Peyer's patch (tissue), 4 donors: ENCODE measurements at regions not wholly inside any gene's neighbourhood (a gene's known extent, or its start where the extent isn't known, plus 50 kb on each side); places are given as distances from the start of the nearest gene placed in this dataset.

Experiments used
- DNase-seq, 3 donors: peaks; one replicate each; pipeline ENCODE4 v3.0.0-alpha.2; 2017 to 2019
- H3K27ac ChIP-seq, 4 donors: fragments of 200-600 bp; sonication (generic); one replicate each; pipeline ENCODE4 v1.5.1; 2016 to 2019
- H3K27me3 ChIP-seq, 2 donors: fragments of 200-600 bp; sonication (generic); one replicate each; pipeline ENCODE4 v1.5.1; 2019
- H3K36me3 ChIP-seq, 3 donors: fragments of 200-600 bp; sonication (generic); one replicate each; pipeline ENCODE4 v1.5.1; 2016 to 2019
- H3K4me1 ChIP-seq, 4 donors: fragments of 200-600 bp; sonication (generic); one replicate each; pipeline ENCODE4 v1.5.1; 2016 to 2019
- H3K4me3 ChIP-seq, 4 donors: fragments of 200-600 bp; sonication (generic); 1 replicate in 3 of 4; 2 replicates in 1 of 4; pipeline ENCODE4 v1.5.1; 2016 to 2019; ENCODE audit warnings: mild to moderate bottlenecking in 1 of 4
- H3K9me3 ChIP-seq, 4 donors: fragments of 200-600 bp; sonication (generic); one replicate each; pipeline ENCODE4 v1.5.1; 2016 to 2019; ENCODE audit warnings: mild to moderate bottlenecking in 1 of 4
- POLR2A ChIP-seq, 2 donors: fragments of 450-650 bp; IDR thresholded peaks; one replicate each; pipeline ENCODE4 v1.5.1; 2017; ENCODE audit warnings: antibody characterized with exemption in 2 of 2, mild to moderate bottlenecking in 2 of 2, moderate library complexity in 2 of 2
- TF ChIP-seq, protein P1 (sequence below), 6 experiments: fragments of 450-650 bp in 4 of 6; fragments of 200-600 bp in 2 of 6; sonication (generic) in 1 of 6; IDR thresholded peaks; one replicate each; pipeline ENCODE4 v1.5.1; 2017 to 2019; ENCODE audit warnings: antibody characterized with exemption in 6 of 6, mild to moderate bottlenecking in 3 of 6, moderate library complexity in 1 of 6

DNA sequence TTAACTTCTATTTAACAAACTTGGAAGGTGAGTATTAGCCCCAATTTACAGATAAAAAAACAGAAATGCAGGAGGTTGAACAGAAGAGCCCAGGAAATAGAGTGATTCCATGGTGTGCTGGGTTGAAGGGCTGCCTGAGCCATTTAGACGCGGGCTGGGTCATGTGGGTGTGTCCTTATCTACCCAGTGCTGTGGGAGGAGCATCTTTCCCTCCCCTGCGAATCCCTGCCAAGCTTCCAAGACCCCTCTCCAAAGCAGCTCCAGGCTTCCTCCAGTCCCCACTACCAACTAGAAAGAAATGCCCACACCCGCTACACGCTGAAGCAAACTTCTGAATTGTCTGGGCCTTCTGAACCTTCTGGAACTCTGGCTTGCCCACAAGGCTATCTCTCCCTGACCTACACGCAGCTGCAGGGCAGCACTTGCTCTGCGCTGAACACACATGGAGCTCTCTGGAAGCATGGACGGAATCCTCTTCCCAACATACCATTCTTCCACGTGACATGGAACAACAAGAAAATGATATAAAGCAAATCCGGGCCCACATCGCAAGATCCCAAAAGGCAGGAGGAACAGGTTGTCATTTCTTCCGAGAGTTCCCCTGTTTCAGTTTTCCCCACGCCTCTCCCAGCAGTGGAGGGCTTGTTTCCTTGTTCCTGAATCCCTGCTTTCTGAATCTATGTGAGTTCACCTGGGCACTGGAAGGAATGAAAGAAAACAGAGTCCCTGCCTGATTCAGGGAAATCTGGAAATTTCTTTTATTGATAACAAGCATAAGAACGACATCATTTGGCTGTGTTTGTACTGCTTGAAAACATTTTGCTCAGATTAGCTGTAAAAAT, 562.7 kb upstream of the ID2 start:
- Histone ChIP-seq H3K4me1 (peaks cover 0 to 8% (median 0%) of the 10 kb centered on the region in 4 donors), H3K27me3 (no peaks in the 10 kb centered on the region), H3K36me3 (no peaks in the 10 kb centered on the region), H3K9me3 (no peaks in the 10 kb centered on the region), H3K4me3 (no peak overlapping the region), H3K27ac (peak overlapping the region in 2 of 4 donors; percentile 14 to 69)
- TF ChIP-seq, protein P1, sequence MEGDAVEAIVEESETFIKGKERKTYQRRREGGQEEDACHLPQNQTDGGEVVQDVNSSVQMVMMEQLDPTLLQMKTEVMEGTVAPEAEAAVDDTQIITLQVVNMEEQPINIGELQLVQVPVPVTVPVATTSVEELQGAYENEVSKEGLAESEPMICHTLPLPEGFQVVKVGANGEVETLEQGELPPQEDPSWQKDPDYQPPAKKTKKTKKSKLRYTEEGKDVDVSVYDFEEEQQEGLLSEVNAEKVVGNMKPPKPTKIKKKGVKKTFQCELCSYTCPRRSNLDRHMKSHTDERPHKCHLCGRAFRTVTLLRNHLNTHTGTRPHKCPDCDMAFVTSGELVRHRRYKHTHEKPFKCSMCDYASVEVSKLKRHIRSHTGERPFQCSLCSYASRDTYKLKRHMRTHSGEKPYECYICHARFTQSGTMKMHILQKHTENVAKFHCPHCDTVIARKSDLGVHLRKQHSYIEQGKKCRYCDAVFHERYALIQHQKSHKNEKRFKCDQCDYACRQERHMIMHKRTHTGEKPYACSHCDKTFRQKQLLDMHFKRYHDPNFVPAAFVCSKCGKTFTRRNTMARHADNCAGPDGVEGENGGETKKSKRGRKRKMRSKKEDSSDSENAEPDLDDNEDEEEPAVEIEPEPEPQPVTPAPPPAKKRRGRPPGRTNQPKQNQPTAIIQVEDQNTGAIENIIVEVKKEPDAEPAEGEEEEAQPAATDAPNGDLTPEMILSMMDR (IDR thresholded peaks at IDR 0.05), result no peak
- TF ChIP-seq POLR2A (IDR thresholded peaks at IDR 0.05), result no peak
- DNase-seq, result no peak

DNA sequence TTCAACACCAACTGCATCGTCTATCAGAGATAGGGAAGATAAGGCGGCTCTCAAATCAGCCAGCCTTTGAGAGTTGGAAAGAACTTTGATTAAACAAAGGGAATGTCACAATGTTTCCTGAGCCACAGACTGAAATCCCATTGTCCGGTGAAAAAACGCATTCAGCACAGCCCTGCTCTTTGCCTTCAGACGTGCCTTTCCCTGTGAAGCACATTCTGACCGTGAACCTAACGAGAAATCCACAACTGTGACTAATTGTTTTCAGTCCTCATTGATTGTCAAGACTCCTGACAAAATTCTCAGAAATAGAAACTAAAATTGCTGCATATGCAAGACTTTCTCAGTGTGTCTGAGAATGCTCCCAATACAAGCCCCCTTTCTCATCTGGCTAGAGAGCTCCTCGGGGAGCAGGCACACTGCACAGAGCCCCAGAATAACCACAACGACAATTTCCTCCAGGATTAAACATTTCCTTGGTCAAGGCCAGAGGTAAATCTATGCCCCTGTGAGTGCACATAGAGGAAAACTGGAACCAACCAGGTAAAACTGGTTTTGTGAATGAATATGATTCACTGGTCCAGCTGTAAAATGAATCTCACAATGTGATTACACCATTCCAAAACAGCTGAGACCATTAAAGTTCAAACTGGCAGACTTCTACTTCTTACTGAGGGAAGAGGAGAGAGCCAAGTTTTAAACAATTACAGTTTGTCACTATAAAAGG, 561.9 kb upstream of the ID2 start:
- H3K9me3 ChIP-seq, result no peaks in the 10 kb centered on the region
- TF ChIP-seq, protein P1 (IDR thresholded peaks at IDR 0.05), result no peak
- no peak for TF ChIP-seq POLR2A (IDR thresholded peaks at IDR 0.05)
- H3K4me3 ChIP-seq, result no peak overlapping the region
- peak overlapping the region in 3 of 4 donors; percentile 10 to 69 (median 14) for H3K27ac ChIP-seq
- DNase-seq, result no peak
- peaks cover 0 to 8% (median 0%) of the 10 kb centered on the region in 4 donors for H3K4me1 ChIP-seq
- no peaks in the 10 kb centered on the region for H3K27me3 ChIP-seq
- no peaks in the 10 kb centered on the region for H3K36me3 ChIP-seq

DNA sequence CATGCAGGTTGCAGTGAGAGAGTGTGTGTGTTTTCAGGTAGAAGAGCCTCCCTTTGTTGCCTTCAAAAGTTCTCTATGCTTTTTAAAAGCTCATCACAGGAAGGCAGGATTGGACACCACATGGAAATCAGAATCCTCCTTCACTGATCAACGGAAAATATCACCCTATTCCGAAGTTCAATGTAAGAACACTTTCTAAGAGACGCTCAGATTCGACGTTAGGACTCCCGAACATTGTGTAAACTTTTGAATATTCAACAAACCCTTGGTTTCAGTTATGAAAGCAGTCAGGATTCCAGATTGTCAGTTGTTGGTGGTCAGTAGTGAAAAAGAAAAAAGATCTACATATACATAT, 561.4 kb upstream of the ID2 start:
- no peaks in the 10 kb centered on the region for H3K27me3 ChIP-seq
- no peaks in the 10 kb centered on the region for H3K9me3 ChIP-seq
- H3K36me3 ChIP-seq, result no peaks in the 10 kb centered on the region
- H3K27ac ChIP-seq, result peak overlapping the region in 1 of 4 donors; percentile 69
- no peak overlapping the region for H3K4me3 ChIP-seq
- TF ChIP-seq POLR2A (IDR thresholded peaks at IDR 0.05), result no peak
- TF ChIP-seq, protein P1 (IDR thresholded peaks at IDR 0.05), result no peak
- peaks cover 0 to 8% (median 0%) of the 10 kb centered on the region in 4 donors for H3K4me1 ChIP-seq
- no peak for DNase-seq

DNA sequence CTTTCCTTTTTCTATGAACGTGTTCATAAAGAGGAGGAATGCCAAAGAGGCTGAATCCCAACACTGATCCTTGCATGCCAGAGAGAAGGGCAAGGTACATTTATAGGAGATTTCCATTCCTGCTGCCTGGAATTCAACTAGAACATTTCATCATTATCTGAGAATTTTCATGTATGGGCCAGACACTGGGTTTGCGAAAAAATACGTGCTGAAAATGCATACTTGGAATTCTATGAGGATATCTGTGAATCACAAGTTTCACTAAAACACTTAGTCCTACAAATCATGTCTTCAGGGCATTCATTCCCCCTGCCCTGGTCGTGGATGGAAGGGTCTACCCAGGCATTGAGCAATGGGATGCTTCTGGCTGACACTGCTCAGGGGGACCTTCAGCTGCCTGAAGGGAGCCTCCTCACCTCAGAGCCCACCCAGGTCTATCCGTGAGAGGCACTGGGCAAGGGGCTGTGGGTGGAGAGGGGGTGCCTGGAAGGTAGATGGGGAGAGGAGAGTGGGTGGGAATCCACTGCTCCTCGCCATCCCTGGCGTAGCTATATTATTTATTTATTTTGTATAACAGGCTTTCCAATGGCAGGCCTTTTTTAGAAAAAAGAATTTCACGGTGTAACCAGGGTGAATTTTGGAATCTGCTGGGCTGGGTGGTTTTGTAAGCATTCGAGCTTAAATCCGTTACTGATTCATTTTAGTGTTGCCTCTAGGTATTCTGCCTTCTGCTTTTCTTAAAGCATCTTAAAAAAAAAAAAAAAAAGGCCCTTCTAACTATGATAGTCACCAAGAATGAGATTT, 560.6 kb upstream of the ID2 start:
- peaks cover 0 to 8% (median 0%) of the 10 kb centered on the region in 4 donors for H3K4me1 ChIP-seq
- H3K9me3 ChIP-seq, result no peaks in the 10 kb centered on the region
- H3K27me3 ChIP-seq, result no peaks in the 10 kb centered on the region
- H3K27ac ChIP-seq, result no peak overlapping the region
- no peak for TF ChIP-seq POLR2A (IDR thresholded peaks at IDR 0.05)
- TF ChIP-seq, protein P1 (IDR thresholded peaks at IDR 0.05), result no peak
- no peaks in the 10 kb centered on the region for H3K36me3 ChIP-seq
- no peak for DNase-seq
- no peak overlapping the region for H3K4me3 ChIP-seq

DNA sequence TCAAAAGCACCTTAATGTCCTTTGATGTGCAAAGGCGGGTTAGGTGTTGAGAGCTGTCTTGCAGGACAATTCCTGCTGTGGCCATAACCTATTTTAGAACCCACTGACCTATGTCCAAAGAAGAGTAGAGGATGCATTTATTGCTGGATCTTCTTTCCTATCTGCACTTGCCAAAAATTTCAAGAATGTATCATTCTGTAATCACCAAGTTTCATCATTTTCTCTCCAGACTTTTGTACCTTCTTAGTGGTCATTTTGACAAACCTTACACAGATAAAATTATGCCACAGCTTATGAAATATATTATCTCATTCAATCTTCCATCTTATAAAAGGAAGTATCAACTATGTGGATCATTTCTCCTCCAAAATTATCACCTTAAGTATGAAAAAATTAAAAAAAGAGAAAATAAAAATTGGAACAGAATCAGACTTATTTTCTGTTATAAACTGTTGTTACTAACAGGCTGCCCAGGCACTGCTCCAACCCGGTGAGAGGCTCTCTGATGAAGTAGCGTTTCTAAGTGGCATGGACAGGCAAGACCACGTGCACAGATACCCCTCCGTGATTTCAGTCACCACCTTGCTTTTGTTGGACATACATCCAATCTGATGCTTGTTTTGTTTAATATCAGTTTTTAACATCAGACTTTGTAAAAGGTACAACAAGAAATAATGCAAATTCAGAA, 559.9 kb upstream of the ID2 start:
- no peak for DNase-seq
- Histone ChIP-seq H3K36me3 (no peaks in the 10 kb centered on the region), H3K4me1 (peaks cover 0 to 8% (median 0%) of the 10 kb centered on the region in 4 donors), H3K4me3 (no peak overlapping the region), H3K27ac (no peak overlapping the region), H3K27me3 (no peaks in the 10 kb centered on the region), H3K9me3 (no peaks in the 10 kb centered on the region)
- TF ChIP-seq, protein P1 (IDR thresholded peaks at IDR 0.05), result no peak
- TF ChIP-seq POLR2A (IDR thresholded peaks at IDR 0.05), result no peak
